ENCODE measurements at regions not wholly inside any gene's neighbourhood (a gene's known extent, or its start where the extent isn't known, plus 50 kb on each side); places are given as distances from the start of the nearest gene placed in this dataset.

- TF ChIP-seq GATA2 (IDR thresholded peaks at IDR 0.05; ENCODE audit: low read depth, low read length) (no peak), GATA3 (IDR thresholded peaks at IDR 0.05; ENCODE audit: low read depth, low read length) (no peak)
Observed at GRCh38 chr4:159464302-159464701, 361.4 kb downstream of the RAPGEF2 start.
